SK-N-SH (cell line): ENCODE measurements at regions not wholly inside any gene's neighbourhood (a gene's known extent, or its start where the extent isn't known, plus 50 kb on each side); places are given as distances from the start of the nearest gene placed in this dataset.

Experiments used
- EP300 ChIP-seq, 2 experiments: IDR thresholded peaks; 2 replicates each; pipeline versions ENCODE4 v1.4.0 to v1.6.1; 2012; ENCODE audit warnings: borderline replicate concordance in 1 of 2, low read depth in 1 of 2, low read length in 1 of 2
- JUND ChIP-seq: IDR thresholded peaks from 2 replicates; pipeline ENCODE4 v1.4.0; 2012
- POLR2AphosphoS5 ChIP-seq: IDR thresholded peaks from 2 replicates; pipeline ENCODE4 v1.6.1; 2012; ENCODE audit warnings: low read depth, low read length
- RAD21 ChIP-seq: IDR thresholded peaks from 2 replicates; pipeline ENCODE4 v1.6.1; 2012; ENCODE audit warnings: mild to moderate bottlenecking, low read length
- YY1 ChIP-seq: IDR thresholded peaks from 2 replicates; pipeline ENCODE4 v1.4.0; 2012; ENCODE audit warnings: low read depth, mild to moderate bottlenecking
- TF ChIP-seq, protein P1 (sequence below): fragments of 200-600 bp; sonication (generic); IDR thresholded peaks from 2 replicates; pipeline ENCODE4 v1.6.1; 2017; ENCODE audit warnings: antibody characterized with exemption, mild to moderate bottlenecking, moderate library complexity
- TF ChIP-seq, protein P2 (sequence below): IDR thresholded peaks from 2 replicates; pipeline ENCODE4 v1.4.0; 2012; ENCODE audit warnings: low read depth
- TF ChIP-seq, protein P3 (sequence below): IDR thresholded peaks from 2 replicates; pipeline ENCODE4 v1.6.1; 2012; ENCODE audit warnings: mild to moderate bottlenecking, low read depth, low read length, moderate library complexity

DNA sequence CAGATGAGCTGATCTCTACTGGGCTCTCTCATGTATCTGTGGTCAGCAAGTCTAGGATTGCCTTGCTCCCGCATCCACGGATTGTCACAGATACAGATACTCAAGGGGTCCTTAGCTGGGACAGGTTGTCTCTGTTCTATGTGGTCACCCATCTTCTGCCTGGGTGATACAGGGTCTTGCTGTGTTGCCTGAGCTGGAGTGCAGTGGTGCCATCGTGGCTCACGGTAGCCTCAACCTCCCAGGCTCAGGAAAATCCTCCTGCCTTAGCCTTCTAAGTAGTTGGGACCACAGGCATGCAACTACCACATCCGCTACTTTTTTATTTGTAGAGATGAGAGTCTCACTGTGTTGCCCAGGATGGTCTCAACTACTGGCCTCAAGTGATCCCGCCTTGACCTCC, 72.5 kb upstream of the ZNF217 start:
- TF ChIP-seq POLR2AphosphoS5: no peak
- no peak for TF ChIP-seq YY1
- TF ChIP-seq, protein P1, sequence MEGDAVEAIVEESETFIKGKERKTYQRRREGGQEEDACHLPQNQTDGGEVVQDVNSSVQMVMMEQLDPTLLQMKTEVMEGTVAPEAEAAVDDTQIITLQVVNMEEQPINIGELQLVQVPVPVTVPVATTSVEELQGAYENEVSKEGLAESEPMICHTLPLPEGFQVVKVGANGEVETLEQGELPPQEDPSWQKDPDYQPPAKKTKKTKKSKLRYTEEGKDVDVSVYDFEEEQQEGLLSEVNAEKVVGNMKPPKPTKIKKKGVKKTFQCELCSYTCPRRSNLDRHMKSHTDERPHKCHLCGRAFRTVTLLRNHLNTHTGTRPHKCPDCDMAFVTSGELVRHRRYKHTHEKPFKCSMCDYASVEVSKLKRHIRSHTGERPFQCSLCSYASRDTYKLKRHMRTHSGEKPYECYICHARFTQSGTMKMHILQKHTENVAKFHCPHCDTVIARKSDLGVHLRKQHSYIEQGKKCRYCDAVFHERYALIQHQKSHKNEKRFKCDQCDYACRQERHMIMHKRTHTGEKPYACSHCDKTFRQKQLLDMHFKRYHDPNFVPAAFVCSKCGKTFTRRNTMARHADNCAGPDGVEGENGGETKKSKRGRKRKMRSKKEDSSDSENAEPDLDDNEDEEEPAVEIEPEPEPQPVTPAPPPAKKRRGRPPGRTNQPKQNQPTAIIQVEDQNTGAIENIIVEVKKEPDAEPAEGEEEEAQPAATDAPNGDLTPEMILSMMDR: no peak
- TF ChIP-seq, protein P2, sequence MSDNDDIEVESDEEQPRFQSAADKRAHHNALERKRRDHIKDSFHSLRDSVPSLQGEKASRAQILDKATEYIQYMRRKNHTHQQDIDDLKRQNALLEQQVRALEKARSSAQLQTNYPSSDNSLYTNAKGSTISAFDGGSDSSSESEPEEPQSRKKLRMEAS: no peak
- TF ChIP-seq JUND: no peak
- TF ChIP-seq, protein P3, sequence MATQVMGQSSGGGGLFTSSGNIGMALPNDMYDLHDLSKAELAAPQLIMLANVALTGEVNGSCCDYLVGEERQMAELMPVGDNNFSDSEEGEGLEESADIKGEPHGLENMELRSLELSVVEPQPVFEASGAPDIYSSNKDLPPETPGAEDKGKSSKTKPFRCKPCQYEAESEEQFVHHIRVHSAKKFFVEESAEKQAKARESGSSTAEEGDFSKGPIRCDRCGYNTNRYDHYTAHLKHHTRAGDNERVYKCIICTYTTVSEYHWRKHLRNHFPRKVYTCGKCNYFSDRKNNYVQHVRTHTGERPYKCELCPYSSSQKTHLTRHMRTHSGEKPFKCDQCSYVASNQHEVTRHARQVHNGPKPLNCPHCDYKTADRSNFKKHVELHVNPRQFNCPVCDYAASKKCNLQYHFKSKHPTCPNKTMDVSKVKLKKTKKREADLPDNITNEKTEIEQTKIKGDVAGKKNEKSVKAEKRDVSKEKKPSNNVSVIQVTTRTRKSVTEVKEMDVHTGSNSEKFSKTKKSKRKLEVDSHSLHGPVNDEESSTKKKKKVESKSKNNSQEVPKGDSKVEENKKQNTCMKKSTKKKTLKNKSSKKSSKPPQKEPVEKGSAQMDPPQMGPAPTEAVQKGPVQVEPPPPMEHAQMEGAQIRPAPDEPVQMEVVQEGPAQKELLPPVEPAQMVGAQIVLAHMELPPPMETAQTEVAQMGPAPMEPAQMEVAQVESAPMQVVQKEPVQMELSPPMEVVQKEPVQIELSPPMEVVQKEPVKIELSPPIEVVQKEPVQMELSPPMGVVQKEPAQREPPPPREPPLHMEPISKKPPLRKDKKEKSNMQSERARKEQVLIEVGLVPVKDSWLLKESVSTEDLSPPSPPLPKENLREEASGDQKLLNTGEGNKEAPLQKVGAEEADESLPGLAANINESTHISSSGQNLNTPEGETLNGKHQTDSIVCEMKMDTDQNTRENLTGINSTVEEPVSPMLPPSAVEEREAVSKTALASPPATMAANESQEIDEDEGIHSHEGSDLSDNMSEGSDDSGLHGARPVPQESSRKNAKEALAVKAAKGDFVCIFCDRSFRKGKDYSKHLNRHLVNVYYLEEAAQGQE: no peak
- no peak for TF ChIP-seq RAD21
- no peak for TF ChIP-seq EP300 (IDR thresholded peaks at IDR 0.05; ENCODE audit: borderline replicate concordance in 1 of 2, low read depth in 1 of 2, low read length in 1 of 2)
